ENCODE measurements at regions not wholly inside any gene's neighbourhood (a gene's known extent, or its start where the extent isn't known, plus 50 kb on each side); places are given as distances from the start of the nearest gene placed in this dataset.

DNA sequence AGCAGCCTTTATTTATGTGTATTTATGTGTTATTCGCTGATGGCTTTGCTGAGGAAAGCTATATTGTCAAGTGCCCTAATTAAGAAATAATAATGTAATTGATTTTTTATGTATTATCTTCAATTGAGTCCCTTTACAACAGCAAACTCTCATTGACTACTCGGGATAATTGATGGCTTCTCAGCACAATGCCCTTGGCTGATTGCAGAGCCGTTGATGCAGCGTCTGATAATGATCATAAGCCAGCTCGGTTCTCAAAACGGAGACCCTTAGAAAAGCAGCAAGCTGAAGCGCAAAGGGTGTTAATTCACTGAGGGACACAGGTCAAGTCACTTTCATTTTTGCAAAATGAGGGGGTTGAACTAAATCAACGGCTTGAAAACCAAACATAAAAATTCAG is 357.1 kb upstream of the KCNH8 start:
- TF ChIP-seq, protein P1, sequence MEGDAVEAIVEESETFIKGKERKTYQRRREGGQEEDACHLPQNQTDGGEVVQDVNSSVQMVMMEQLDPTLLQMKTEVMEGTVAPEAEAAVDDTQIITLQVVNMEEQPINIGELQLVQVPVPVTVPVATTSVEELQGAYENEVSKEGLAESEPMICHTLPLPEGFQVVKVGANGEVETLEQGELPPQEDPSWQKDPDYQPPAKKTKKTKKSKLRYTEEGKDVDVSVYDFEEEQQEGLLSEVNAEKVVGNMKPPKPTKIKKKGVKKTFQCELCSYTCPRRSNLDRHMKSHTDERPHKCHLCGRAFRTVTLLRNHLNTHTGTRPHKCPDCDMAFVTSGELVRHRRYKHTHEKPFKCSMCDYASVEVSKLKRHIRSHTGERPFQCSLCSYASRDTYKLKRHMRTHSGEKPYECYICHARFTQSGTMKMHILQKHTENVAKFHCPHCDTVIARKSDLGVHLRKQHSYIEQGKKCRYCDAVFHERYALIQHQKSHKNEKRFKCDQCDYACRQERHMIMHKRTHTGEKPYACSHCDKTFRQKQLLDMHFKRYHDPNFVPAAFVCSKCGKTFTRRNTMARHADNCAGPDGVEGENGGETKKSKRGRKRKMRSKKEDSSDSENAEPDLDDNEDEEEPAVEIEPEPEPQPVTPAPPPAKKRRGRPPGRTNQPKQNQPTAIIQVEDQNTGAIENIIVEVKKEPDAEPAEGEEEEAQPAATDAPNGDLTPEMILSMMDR (conservative IDR thresholded peaks at IDR 0.05; ENCODE audit: low read length), result no peak
- no peak for TF ChIP-seq EZH2phosphoT487 (IDR thresholded peaks at IDR 0.05; ENCODE audit: borderline replicate concordance, low read depth, low read length)

All from OCI-LY7 (cell line).